SK-N-SH (cell line): ENCODE measurements at regions not wholly inside any gene's neighbourhood (a gene's known extent, or its start where the extent isn't known, plus 50 kb on each side); places are given as distances from the start of the nearest gene placed in this dataset.

ENCODE experiments used
- CTCF ChIA-PET: fragments of 300-600, 350-600 bp; formaldehyde crosslinking; extraction: SDS; loops from one replicate; lab custom pipeline; 2021; lab: Yijun Ruan, JAX
- POLR2A ChIA-PET: fragments of 350-600 bp; sonication (Branson Sonifier 250); formaldehyde crosslinking; extraction: SDS; loops from one replicate; lab custom pipeline; 2020; ENCODE audit warnings: antibody characterized with exemption, inconsistent platforms; lab: Yijun Ruan, JAX
- DNase-seq: peaks from one replicate; pipeline ENCODE4 v3.0.0; 2012
- H2AFZ ChIP-seq: fragments of 200-600 bp; sonication (generic); 2 replicates; pipeline ENCODE4 v1.8.1; 2016; ENCODE audit warnings: antibody characterized with exemption, mild to moderate bottlenecking, low read depth
- H3F3A ChIP-seq: fragments of 200-600 bp; sonication (generic); replicated peaks from 2 replicates; pipeline ENCODE3; 2016; ENCODE audit warnings: antibody characterized with exemption, mild to moderate bottlenecking; ENCODE audit not compliant: insufficient read depth
- H3K27ac ChIP-seq, 2 experiments: fragments of 200-500 bp in 1 of 2; fragments of 200-600 bp in 1 of 2; sonication (Bioruptor generic) in 1 of 2; sonication (generic), shearing (Covaris generic) in 1 of 2; 2 replicates each; pipeline versions ENCODE4 v1.5.1 to v1.6.1; 2014 to 2016; ENCODE audit warnings: low read depth in 2 of 2, inconsistent platforms in 1 of 2, low read length in 1 of 2, mild to moderate bottlenecking in 1 of 2, mixed read lengths in 1 of 2
- H3K27me3 ChIP-seq: fragments of 200-600 bp; sonication (generic), shearing (Covaris generic); 2 replicates; pipeline ENCODE4 v1.6.1; 2016; ENCODE audit warnings: mixed run types; ENCODE audit not compliant: insufficient read depth
- H3K36me3 ChIP-seq, 2 experiments: fragments of 200-500 bp in 1 of 2; fragments of 200-600 bp in 1 of 2; sonication (Bioruptor generic) in 1 of 2; sonication (generic) in 1 of 2; replicated peaks in 1 of 2; 2 replicates each; pipeline versions ENCODE3 to v1.5.1; 2014 to 2016; ENCODE audit warnings: low read length in 1 of 2, mild to moderate bottlenecking in 1 of 2; ENCODE audit not compliant: insufficient read depth in 2 of 2, control insufficient read depth in 1 of 2
- H3K4me1 ChIP-seq, 2 experiments: fragments of 200-500 bp in 1 of 2; fragments of 200-600 bp in 1 of 2; sonication (Bioruptor generic) in 1 of 2; sonication (generic), shearing (Covaris generic) in 1 of 2; 2 replicates each; pipeline versions ENCODE4 v1.5.1 to v1.6.1; 2014 to 2016; ENCODE audit warnings: low read depth in 1 of 2, low read length in 1 of 2, mixed run types in 1 of 2; ENCODE audit not compliant: insufficient read depth in 2 of 2, control insufficient read depth in 1 of 2
- H3K4me2 ChIP-seq: fragments of 200-600 bp; sonication (generic), shearing (Covaris generic); 2 replicates; pipeline ENCODE4 v1.6.1; 2017; ENCODE audit warnings: mixed run types
- H3K4me3 ChIP-seq, 2 experiments: fragments of 200-500 bp in 1 of 2; fragments of 200-600 bp in 1 of 2; sonication (Bioruptor generic) in 1 of 2; sonication (generic), shearing (Covaris generic) in 1 of 2; 2 replicates each; pipeline versions ENCODE4 v1.5.1 to v1.8.1; 2014 to 2016; ENCODE audit warnings: low read depth in 2 of 2, inconsistent platforms in 1 of 2, low read length in 1 of 2, mild to moderate bottlenecking in 1 of 2, mixed read lengths in 1 of 2, moderate library complexity in 1 of 2
- H3K79me2 ChIP-seq: fragments of 200-600 bp; sonication (generic); 2 replicates; pipeline ENCODE4 v1.8.1; 2017; ENCODE audit warnings: mild to moderate bottlenecking; ENCODE audit not compliant: insufficient read depth
- H3K9ac ChIP-seq: fragments of 200-600 bp; sonication (generic); 2 replicates; pipeline ENCODE4 v1.6.1; 2017; ENCODE audit warnings: mixed run types
- H3K9me2 ChIP-seq: fragments of 200-600 bp; sonication (generic); 2 replicates; pipeline ENCODE4 v1.6.1; 2017; ENCODE audit warnings: mixed run types
- H3K9me3 ChIP-seq: fragments of 200-600 bp; sonication (generic); 2 replicates; pipeline ENCODE4 v1.6.1; 2017; ENCODE audit warnings: mixed run types, mild to moderate bottlenecking, moderate library complexity
- H4K20me1 ChIP-seq: fragments of 200-600 bp; sonication (generic); 2 replicates; pipeline ENCODE4 v1.6.1; 2017; ENCODE audit warnings: mild to moderate bottlenecking, mixed run types; ENCODE audit not compliant: insufficient read depth
- CHD2 ChIP-seq: fragments of 150-350 bp; IDR thresholded peaks from 2 replicates; pipeline ENCODE4 v1.6.1; 2018; ENCODE audit warnings: low read length; ENCODE audit not compliant: partially characterized antibody
- ELF1 ChIP-seq: IDR thresholded peaks from 2 replicates; pipeline ENCODE4 v1.4.0; 2012
- EP300 ChIP-seq, 2 experiments: IDR thresholded peaks; 2 replicates each; pipeline versions ENCODE4 v1.4.0 to v1.6.1; 2012; ENCODE audit warnings: borderline replicate concordance in 1 of 2, low read depth in 1 of 2, low read length in 1 of 2
- EZH2phosphoT487 ChIP-seq: fragments of 200-600 bp; sonication (generic); IDR thresholded peaks from 2 replicates; pipeline ENCODE4 v1.6.1; 2017; ENCODE audit warnings: low read depth, mixed run types, mild to moderate bottlenecking, antibody characterized with exemption, moderate library complexity, borderline replicate concordance
- FOSL2 ChIP-seq: IDR thresholded peaks from 2 replicates; pipeline ENCODE4 v1.4.0; 2012; ENCODE audit warnings: low read depth, mild to moderate bottlenecking, moderate library complexity, borderline replicate concordance
- JUND ChIP-seq: IDR thresholded peaks from 2 replicates; pipeline ENCODE4 v1.4.0; 2012
- MEF2A ChIP-seq: IDR thresholded peaks from 2 replicates; pipeline ENCODE4 v1.4.0; 2012; ENCODE audit warnings: low read depth, borderline replicate concordance
- NFIC ChIP-seq: IDR thresholded peaks from 2 replicates; pipeline ENCODE4 v1.4.0; 2012; ENCODE audit warnings: borderline replicate concordance
- POLR2AphosphoS5 ChIP-seq: IDR thresholded peaks from 2 replicates; pipeline ENCODE4 v1.6.1; 2012; ENCODE audit warnings: low read depth, low read length
- RAD21 ChIP-seq: IDR thresholded peaks from 2 replicates; pipeline ENCODE4 v1.6.1; 2012; ENCODE audit warnings: mild to moderate bottlenecking, low read length
- RCOR1 ChIP-seq: fragments of 150-350 bp; IDR thresholded peaks from 2 replicates; pipeline ENCODE4 v1.6.1; 2017; ENCODE audit warnings: antibody characterized with exemption, low read length
- RFX5 ChIP-seq: IDR thresholded peaks from 2 replicates; pipeline ENCODE4 v1.6.1; 2012; ENCODE audit warnings: mild to moderate bottlenecking, improper control_type of control experiment, low read length
- RXRA ChIP-seq: IDR thresholded peaks from 2 replicates; pipeline ENCODE4 v1.4.0; 2012; ENCODE audit warnings: low read depth, mild to moderate bottlenecking, borderline replicate concordance
- TAF1 ChIP-seq: IDR thresholded peaks from 2 replicates; pipeline ENCODE4 v1.6.1; 2012; ENCODE audit warnings: low read depth, mild to moderate bottlenecking, low read length, moderate library complexity, borderline replicate concordance
- TCF12 ChIP-seq: IDR thresholded peaks from 2 replicates; pipeline ENCODE4 v1.4.0; 2012
- WGBS: methylation state at CpG from one replicate; pipeline ENCODE4 v1.1.6; 2017; ENCODE audit warnings: low lambda C conversion rate; 5-methylcytosine and 5-hydroxymethylcytosine counted together
- TF ChIP-seq, protein P1 (sequence below): fragments of 200-600 bp; sonication (generic); IDR thresholded peaks from 2 replicates; pipeline ENCODE4 v1.6.1; 2017; ENCODE audit warnings: antibody characterized with exemption, mild to moderate bottlenecking, moderate library complexity
- TF ChIP-seq, protein P2 (sequence below): IDR thresholded peaks from 2 replicates; pipeline ENCODE4 v1.4.0; 2012; ENCODE audit warnings: low read depth
- TF ChIP-seq, protein P3 (sequence below): IDR thresholded peaks from 2 replicates; pipeline ENCODE4 v1.4.0; 2012; ENCODE audit warnings: low read depth, borderline replicate concordance

DNA sequence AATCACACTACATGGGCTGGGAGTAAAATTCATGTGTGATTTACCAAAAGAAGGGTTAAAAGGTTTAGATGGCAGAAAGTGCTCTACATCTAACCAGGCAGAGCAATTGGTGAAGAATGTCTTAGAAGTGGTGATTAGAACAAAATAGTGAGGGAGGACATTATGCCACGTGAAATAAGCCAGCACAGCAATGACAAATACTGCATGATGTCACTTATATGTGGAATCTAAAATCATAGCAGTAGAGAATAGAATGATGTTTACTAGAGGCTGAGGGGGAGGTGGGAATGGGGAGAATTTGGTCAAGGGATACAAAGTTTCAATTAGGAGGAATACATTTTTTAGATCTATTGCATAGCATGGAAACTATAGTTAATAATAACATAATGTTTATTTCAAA, 253.3 kb downstream of the KCNS3 start:
- CTCF ChIA-PET: interaction anchor here (2.6 kb wide), 1 partner anchor 18 kb away, joined by 11 read pairs; no protein-coding TSS in a partner anchor

DNA sequence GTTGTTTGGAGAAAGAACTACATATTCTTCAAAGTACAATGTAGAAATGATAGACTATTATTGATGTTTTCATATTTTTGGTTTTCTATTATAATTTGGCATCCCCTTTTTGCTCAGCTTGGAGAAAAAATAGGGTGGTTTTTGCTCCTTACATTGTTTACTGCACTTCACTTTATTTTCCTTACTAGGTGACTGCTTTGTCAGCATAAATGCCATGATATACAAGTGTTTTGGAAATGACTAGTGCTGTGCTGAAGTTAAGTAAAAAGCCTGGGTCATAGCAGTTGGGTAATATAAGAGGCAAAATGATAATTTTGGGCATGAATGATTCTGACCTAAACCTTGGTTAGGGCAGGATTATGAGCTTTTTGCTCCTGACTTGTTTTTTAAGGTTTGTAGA, 250.9 kb downstream of the KCNS3 start:
- no peaks in the 10 kb centered on the region for H3K36me3 ChIP-seq
- H3K4me2 ChIP-seq: no peak overlapping the region
- H3K4me1 ChIP-seq: peaks cover 0 to 11% of the 10 kb centered on the region in 2 experiments; a peak in 2 of 4 replicates
- no peak overlapping the region for H3K4me3 ChIP-seq
- H4K20me1 ChIP-seq: no peaks in the 10 kb centered on the region
- H3K9ac ChIP-seq: no peak overlapping the region
- no peak overlapping the region for H2AFZ ChIP-seq
- H3K9me2 ChIP-seq: no peaks in the 10 kb centered on the region
- no peaks in the 10 kb centered on the region for H3K9me3 ChIP-seq
- H3K27me3 ChIP-seq: no peaks in the 10 kb centered on the region
- TF ChIP-seq RXRA: no peak
- TF ChIP-seq, protein P1, sequence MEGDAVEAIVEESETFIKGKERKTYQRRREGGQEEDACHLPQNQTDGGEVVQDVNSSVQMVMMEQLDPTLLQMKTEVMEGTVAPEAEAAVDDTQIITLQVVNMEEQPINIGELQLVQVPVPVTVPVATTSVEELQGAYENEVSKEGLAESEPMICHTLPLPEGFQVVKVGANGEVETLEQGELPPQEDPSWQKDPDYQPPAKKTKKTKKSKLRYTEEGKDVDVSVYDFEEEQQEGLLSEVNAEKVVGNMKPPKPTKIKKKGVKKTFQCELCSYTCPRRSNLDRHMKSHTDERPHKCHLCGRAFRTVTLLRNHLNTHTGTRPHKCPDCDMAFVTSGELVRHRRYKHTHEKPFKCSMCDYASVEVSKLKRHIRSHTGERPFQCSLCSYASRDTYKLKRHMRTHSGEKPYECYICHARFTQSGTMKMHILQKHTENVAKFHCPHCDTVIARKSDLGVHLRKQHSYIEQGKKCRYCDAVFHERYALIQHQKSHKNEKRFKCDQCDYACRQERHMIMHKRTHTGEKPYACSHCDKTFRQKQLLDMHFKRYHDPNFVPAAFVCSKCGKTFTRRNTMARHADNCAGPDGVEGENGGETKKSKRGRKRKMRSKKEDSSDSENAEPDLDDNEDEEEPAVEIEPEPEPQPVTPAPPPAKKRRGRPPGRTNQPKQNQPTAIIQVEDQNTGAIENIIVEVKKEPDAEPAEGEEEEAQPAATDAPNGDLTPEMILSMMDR: no peak
- no peak for TF ChIP-seq EP300 (IDR thresholded peaks at IDR 0.05; ENCODE audit: borderline replicate concordance in 1 of 2, low read depth in 1 of 2, low read length in 1 of 2)
- no peak for TF ChIP-seq RFX5
- no peak for TF ChIP-seq CHD2
- TF ChIP-seq MEF2A: no peak
- TF ChIP-seq EZH2phosphoT487: no peak
- TF ChIP-seq TCF12: no peak
- no peak for TF ChIP-seq FOSL2
- TF ChIP-seq JUND: no peak
- TF ChIP-seq TAF1: no peak
- TF ChIP-seq, protein P2, sequence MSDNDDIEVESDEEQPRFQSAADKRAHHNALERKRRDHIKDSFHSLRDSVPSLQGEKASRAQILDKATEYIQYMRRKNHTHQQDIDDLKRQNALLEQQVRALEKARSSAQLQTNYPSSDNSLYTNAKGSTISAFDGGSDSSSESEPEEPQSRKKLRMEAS: no peak
- no peak overlapping the region for H3K27ac ChIP-seq
- no peaks in the 10 kb centered on the region for H3F3A ChIP-seq
- no peaks in the 10 kb centered on the region for H3K79me2 ChIP-seq
- CTCF ChIA-PET: interaction anchor here (2.6 kb wide), 1 partner anchor 20 kb away, joined by 11 read pairs; no protein-coding TSS in a partner anchor
- DNase-seq: no peak
- POLR2A ChIA-PET: no interaction called here

More for the DNA sequence above, 253.3 kb downstream of the KCNS3 start:
- H3K9ac ChIP-seq: no peak overlapping the region
- DNase-seq: no peak
- 2% methylated on average over 1 of the region's 1 CpG for WGBS
- no peaks in the 10 kb centered on the region for H3F3A ChIP-seq
- no peaks in the 10 kb centered on the region for H3K9me2 ChIP-seq
- H3K79me2 ChIP-seq: no peaks in the 10 kb centered on the region
- no peaks in the 10 kb centered on the region; a peak in 1 of 4 replicates for H3K4me1 ChIP-seq
- no peak overlapping the region for H3K4me3 ChIP-seq
- H3K9me3 ChIP-seq: no peaks in the 10 kb centered on the region
- POLR2A ChIA-PET: no interaction called here
- H2AFZ ChIP-seq: no peak overlapping the region
- H3K27me3 ChIP-seq: no peaks in the 10 kb centered on the region
- no peak overlapping the region for H3K4me2 ChIP-seq
- no peaks in the 10 kb centered on the region for H4K20me1 ChIP-seq
- no peak overlapping the region for H3K27ac ChIP-seq
- no peak for TF ChIP-seq RCOR1
- TF ChIP-seq POLR2AphosphoS5: no peak
- TF ChIP-seq, protein P3, sequence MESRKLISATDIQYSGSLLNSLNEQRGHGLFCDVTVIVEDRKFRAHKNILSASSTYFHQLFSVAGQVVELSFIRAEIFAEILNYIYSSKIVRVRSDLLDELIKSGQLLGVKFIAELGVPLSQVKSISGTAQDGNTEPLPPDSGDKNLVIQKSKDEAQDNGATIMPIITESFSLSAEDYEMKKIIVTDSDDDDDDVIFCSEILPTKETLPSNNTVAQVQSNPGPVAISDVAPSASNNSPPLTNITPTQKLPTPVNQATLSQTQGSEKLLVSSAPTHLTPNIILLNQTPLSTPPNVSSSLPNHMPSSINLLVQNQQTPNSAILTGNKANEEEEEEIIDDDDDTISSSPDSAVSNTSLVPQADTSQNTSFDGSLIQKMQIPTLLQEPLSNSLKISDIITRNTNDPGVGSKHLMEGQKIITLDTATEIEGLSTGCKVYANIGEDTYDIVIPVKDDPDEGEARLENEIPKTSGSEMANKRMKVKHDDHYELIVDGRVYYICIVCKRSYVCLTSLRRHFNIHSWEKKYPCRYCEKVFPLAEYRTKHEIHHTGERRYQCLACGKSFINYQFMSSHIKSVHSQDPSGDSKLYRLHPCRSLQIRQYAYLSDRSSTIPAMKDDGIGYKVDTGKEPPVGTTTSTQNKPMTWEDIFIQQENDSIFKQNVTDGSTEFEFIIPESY: no peak
- TF ChIP-seq ELF1: no peak
- no peak for TF ChIP-seq EZH2phosphoT487
- TF ChIP-seq, protein P2: no peak
- TF ChIP-seq, protein P1: no peak
- TF ChIP-seq RAD21: no peak
- no peak for TF ChIP-seq MEF2A
- TF ChIP-seq NFIC: no peak
- TF ChIP-seq JUND: no peak
- TF ChIP-seq FOSL2: no peak
- TF ChIP-seq, all 33 proteins: peak for 0
- no peaks in the 10 kb centered on the region for H3K36me3 ChIP-seq
